ENCODE measurements at regions not wholly inside any gene's neighbourhood (a gene's known extent, or its start where the extent isn't known, plus 50 kb on each side); places are given as distances from the start of the nearest gene placed in this dataset.

- POLR2A ChIA-PET: no interaction called here
- Histone ChIP-seq H2AFZ (ENCODE audit: low read length) (no peak overlapping the region), H3K9me3 (ENCODE audit: low read length) (peaks cover 95% of the 10 kb centered on the region), H3K4me1 (ENCODE audit: insufficient read depth, low read length) (no peaks in the 10 kb centered on the region), H3K79me2 (ENCODE audit: insufficient read depth, low read length) (no peaks in the 10 kb centered on the region), H3K36me3 (replicated peaks in 1 of 2; ENCODE audit: control insufficient read depth in 1 of 2, insufficient read depth in 2 of 2, low read length in 2 of 2) (no peaks in the 10 kb centered on the region), H4K20me1 (ENCODE audit: insufficient read depth, low read length) (no peaks in the 10 kb centered on the region), H3K4me3 (replicated peaks in 1 of 3; ENCODE audit: insufficient read depth in 1 of 3, low read depth in 2 of 3, low read length in 3 of 3) (no peak overlapping the region), H3K27ac (ENCODE audit: extremely low read length, insufficient read depth, low read length) (no peak overlapping the region), H3K4me2 (ENCODE audit: low read depth, low read length) (no peak overlapping the region), H3K27me3 (ENCODE audit: control insufficient read depth in 1 of 2, insufficient read depth in 2 of 2, low read length in 2 of 2) (no peaks in the 10 kb centered on the region), H3K9ac (ENCODE audit: insufficient read depth, low read depth, low read length) (no peak overlapping the region)
- no TSS peak for BruUV-seq (replicated peaks)
- in situ Hi-C loops (cut with HindIII; ENCODE audit: extremely low pct_ligation_motif_present, low pct_unique_long_range_greater_than_20kb): no loop called here
- intact Hi-C loops (cut with micrococcal nuclease; ENCODE audit: unreplicated experiment): no loop called here
- FAIRE-seq (no peak), ATAC-seq (no peak), DNase-seq (ENCODE audit: low spot score) (no peak)
- 49% methylated on average over 3 of the region's 3 CpGs for WGBS (ENCODE audit: low lambda C conversion rate)
- CTCF ChIA-PET (ENCODE audit: low intra/inter-chr PET ratio, low total read pairs): no interaction called here
- TF ChIP-seq CHCHD3 (CRISPR knock-in tag; IDR thresholded peaks at IDR 0.05): no peak
- TF ChIP-seq ZNF761 (CRISPR knock-in tag; conservative IDR thresholded peaks at IDR 0.05): no peak
- no peak for TF ChIP-seq ZNF30 (CRISPR knock-in tag; IDR thresholded peaks at IDR 0.05)
- no peak for TF ChIP-seq AKAP8 (CRISPR knock-in tag; IDR thresholded peaks at IDR 0.05)
- no peak for TF ChIP-seq SMYD3 (CRISPR knock-in tag; IDR thresholded peaks at IDR 0.05)
- TF ChIP-seq USF2 (IDR thresholded peaks at IDR 0.05; ENCODE audit: low read depth, low read length): no peak
- no peak for TF ChIP-seq USF2 (CRISPR knock-in tag; IDR thresholded peaks at IDR 0.05; ENCODE audit: borderline replicate concordance)
- TF ChIP-seq, protein P1, sequence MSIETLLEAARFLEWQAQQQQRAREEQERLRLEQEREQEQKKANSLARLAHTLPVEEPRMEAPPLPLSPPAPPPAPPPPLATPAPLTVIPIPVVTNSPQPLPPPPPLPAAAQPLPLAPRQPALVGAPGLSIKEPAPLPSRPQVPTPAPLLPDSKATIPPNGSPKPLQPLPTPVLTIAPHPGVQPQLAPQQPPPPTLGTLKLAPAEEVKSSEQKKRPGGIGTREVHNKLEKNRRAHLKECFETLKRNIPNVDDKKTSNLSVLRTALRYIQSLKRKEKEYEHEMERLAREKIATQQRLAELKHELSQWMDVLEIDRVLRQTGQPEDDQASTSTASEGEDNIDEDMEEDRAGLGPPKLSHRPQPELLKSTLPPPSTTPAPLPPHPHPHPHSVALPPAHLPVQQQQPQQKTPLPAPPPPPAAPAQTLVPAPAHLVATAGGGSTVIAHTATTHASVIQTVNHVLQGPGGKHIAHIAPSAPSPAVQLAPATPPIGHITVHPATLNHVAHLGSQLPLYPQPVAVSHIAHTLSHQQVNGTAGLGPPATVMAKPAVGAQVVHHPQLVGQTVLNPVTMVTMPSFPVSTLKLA (IDR thresholded peaks at IDR 0.05): no peak
- TF ChIP-seq ZNF704 (CRISPR knock-in tag; IDR thresholded peaks at IDR 0.05; ENCODE audit: borderline replicate concordance): no peak
- TF ChIP-seq, protein P2, sequence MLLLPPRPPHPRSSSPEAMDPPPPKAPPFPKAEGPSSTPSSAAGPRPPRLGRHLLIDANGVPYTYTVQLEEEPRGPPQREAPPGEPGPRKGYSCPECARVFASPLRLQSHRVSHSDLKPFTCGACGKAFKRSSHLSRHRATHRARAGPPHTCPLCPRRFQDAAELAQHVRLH (CRISPR knock-in tag; IDR thresholded peaks at IDR 0.05; ENCODE audit: borderline replicate concordance, low read depth): no peak
- no peak for TF ChIP-seq ARNT2 (CRISPR knock-in tag; IDR thresholded peaks at IDR 0.05; ENCODE audit: low read depth)
- no peak for TF ChIP-seq ZBTB14 (CRISPR knock-in tag; IDR thresholded peaks at IDR 0.05)
- no peak for TF ChIP-seq POLR2A (IDR thresholded peaks at IDR 0.05; ENCODE audit: insufficient read depth in 1 of 2, low read depth in 2 of 2, low read length in 2 of 2)
- no peak for TF ChIP-seq NFKBIZ (CRISPR knock-in tag; IDR thresholded peaks at IDR 0.05)
- TF ChIP-seq ZNF205 (CRISPR knock-in tag; IDR thresholded peaks at IDR 0.05): no peak
Measured at GRCh38 chr5:166486348-166486747, 1805.1 kb upstream of the WWC1 start.
